Gastrocnemius medialis (tissue), 4 donors: ENCODE measurements at regions not wholly inside any gene's neighbourhood (a gene's known extent, or its start where the extent isn't known, plus 50 kb on each side); places are given as distances from the start of the nearest gene placed in this dataset.

Experiments used
- ATAC-seq, 2 donors: fragments of 150-250 bp; one replicate each; pipeline ENCODE4 v1.9.1; 2016
- DNase-seq, 2 donors: peaks; one replicate each; pipeline ENCODE4 v3.0.0-alpha.2; 2019
- H3K27ac ChIP-seq, 4 donors: fragments of 200-600 bp; sonication (generic); 1 replicate in 1 of 4; 2 replicates in 3 of 4; pipeline ENCODE4 v1.5.1; 2016 to 2018; ENCODE audit warnings: mild to moderate bottlenecking in 2 of 4, moderate library complexity in 1 of 4
- H3K27me3 ChIP-seq, 3 donors: fragments of 200-600 bp; sonication (generic) in 2 of 3; 1 replicate in 1 of 3; 2 replicates in 2 of 3; pipeline versions ENCODE4 v1.5.1 to v1.6.0; 2016 to 2019; ENCODE audit warnings: mild to moderate bottlenecking in 1 of 3, moderate library complexity in 1 of 3
- H3K36me3 ChIP-seq, 2 donors: fragments of 200-600 bp; sonication (generic) in 1 of 2; one replicate each; pipeline ENCODE4 v1.5.1; 2017 to 2018
- H3K4me1 ChIP-seq, 2 donors: fragments of 200-600 bp; sonication (generic) in 1 of 2; one replicate each; pipeline ENCODE4 v1.5.1; 2016 to 2017; ENCODE audit warnings: mild to moderate bottlenecking in 2 of 2
- H3K4me3 ChIP-seq, 4 donors: fragments of 200-600 bp; sonication (generic) in 3 of 4; 1 replicate in 1 of 4; 2 replicates in 3 of 4; pipeline ENCODE4 v1.5.1; 2016 to 2019; ENCODE audit warnings: mild to moderate bottlenecking in 2 of 4
- H3K9me3 ChIP-seq, 3 donors: fragments of 200-600 bp; sonication (generic) in 2 of 3; 1 replicate in 1 of 3; 2 replicates in 2 of 3; pipeline ENCODE4 v1.5.1; 2016 to 2019
- POLR2A ChIP-seq, 2 donors: fragments of 450-650 bp; IDR thresholded peaks; one replicate each; pipeline ENCODE4 v1.6.1; 2017; ENCODE audit warnings: antibody characterized with exemption in 2 of 2, mild to moderate bottlenecking in 2 of 2, moderate library complexity in 2 of 2
- in situ Hi-C, 4 donors: fragments of 200-750 bp; cut with MboI; loops; one replicate each; pipeline versions ENCODE4 v1.15.0 to v1.8.0; 2017; ENCODE audit warnings: low sequenced_read_pairs in 4 of 4
- intact Hi-C: fragments of 100-400 bp; cut with DNase I; formaldehyde crosslinking; loops from one replicate; pipeline ENCODE4 v1.15.1; 2023; ENCODE audit warnings: low total_unique reads
- TF ChIP-seq, protein P1 (sequence below), 5 experiments: fragments of 450-650 bp in 3 of 5; fragments of 200-600 bp in 2 of 5; sonication (generic) in 2 of 5; IDR thresholded peaks in 4 of 5; conservative IDR thresholded peaks in 1 of 5; 1 replicate in 4 of 5; 2 replicates in 1 of 5; pipeline ENCODE4 v1.5.1; 2016 to 2019; ENCODE audit warnings: antibody characterized with exemption in 5 of 5, mild to moderate bottlenecking in 3 of 5, moderate library complexity in 3 of 5

DNA sequence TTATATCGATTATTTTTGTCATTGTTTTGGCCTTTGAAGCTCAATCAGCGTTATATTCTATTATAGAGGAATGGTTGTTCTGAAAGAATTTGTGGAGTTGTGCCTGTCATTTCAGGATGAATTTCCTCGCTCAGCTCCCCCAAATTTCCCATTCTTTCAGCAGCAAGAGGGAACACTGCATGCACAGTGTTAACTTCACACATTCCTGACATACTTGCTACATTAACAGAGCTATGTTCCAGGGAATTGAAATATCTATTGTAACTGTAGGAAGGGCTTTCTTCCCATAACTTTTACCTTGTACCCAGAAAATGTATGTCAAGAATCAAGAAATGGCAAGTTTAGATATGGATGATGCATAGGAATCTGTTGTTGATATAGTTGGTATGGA is 379.0 kb downstream of the LRIG3 start:
- in situ Hi-C loops (loop anchor here (5.0 to 25.0 kb wide), 3 partner anchors 614 to 621 kb away; no protein-coding TSS in a partner anchor), intact Hi-C loops (loop anchor here (10.0 kb wide), 1 partner anchor 196 kb away; no protein-coding TSS in a partner anchor)
- no peaks in the 10 kb centered on the region for H3K27me3 ChIP-seq

DNA sequence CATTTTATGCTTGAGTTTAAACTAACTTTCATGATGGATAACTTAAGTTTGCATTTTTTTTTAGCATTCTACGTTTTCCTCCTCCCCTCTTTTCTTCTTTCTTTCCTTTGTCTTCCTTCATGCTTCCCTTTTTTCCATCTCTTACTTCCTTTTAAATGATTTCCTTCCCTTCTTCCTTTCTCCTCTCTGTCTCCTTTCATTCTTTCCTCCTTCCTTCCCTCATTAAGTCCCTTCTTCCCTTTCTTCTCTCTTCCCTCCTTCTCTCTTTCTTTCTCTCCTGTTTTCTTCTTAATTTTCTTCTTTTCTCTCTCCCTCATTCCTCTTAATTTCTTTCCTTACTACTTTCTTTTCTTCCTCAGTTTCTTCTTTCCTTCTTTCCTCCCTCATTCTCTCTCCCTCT is 376.0 kb downstream of the LRIG3 start:
- no peak for DNase-seq
- no peaks in the 10 kb centered on the region for H3K9me3 ChIP-seq
- no peaks in the 10 kb centered on the region for H3K4me1 ChIP-seq
- no peaks in the 10 kb centered on the region for H3K27me3 ChIP-seq
- no peak overlapping the region for H3K4me3 ChIP-seq
- no peaks in the 10 kb centered on the region for H3K36me3 ChIP-seq
- TF ChIP-seq, protein P1, sequence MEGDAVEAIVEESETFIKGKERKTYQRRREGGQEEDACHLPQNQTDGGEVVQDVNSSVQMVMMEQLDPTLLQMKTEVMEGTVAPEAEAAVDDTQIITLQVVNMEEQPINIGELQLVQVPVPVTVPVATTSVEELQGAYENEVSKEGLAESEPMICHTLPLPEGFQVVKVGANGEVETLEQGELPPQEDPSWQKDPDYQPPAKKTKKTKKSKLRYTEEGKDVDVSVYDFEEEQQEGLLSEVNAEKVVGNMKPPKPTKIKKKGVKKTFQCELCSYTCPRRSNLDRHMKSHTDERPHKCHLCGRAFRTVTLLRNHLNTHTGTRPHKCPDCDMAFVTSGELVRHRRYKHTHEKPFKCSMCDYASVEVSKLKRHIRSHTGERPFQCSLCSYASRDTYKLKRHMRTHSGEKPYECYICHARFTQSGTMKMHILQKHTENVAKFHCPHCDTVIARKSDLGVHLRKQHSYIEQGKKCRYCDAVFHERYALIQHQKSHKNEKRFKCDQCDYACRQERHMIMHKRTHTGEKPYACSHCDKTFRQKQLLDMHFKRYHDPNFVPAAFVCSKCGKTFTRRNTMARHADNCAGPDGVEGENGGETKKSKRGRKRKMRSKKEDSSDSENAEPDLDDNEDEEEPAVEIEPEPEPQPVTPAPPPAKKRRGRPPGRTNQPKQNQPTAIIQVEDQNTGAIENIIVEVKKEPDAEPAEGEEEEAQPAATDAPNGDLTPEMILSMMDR (IDR thresholded peaks at IDR 0.05 in 4 of 5, conservative IDR thresholded peaks at IDR 0.05 in 1 of 5), result no peak
- no peak for TF ChIP-seq POLR2A (IDR thresholded peaks at IDR 0.05)
- H3K27ac ChIP-seq, result no peak overlapping the region
- in situ Hi-C loops, result loop anchor here (5.0 to 25.0 kb wide), 3 partner anchors 611 to 618 kb away; no protein-coding TSS in a partner anchor
- ATAC-seq, result no peak
- intact Hi-C loops, result loop anchor here (10.0 kb wide), 1 partner anchor 199 kb away; no protein-coding TSS in a partner anchor

More for the DNA sequence above, 379.0 kb downstream of the LRIG3 start:
- no peak for TF ChIP-seq POLR2A (IDR thresholded peaks at IDR 0.05)
- TF ChIP-seq, protein P1 (IDR thresholded peaks at IDR 0.05 in 4 of 5, conservative IDR thresholded peaks at IDR 0.05 in 1 of 5), result no peak
- no peak for DNase-seq
- no peaks in the 10 kb centered on the region for H3K36me3 ChIP-seq
- H3K27ac ChIP-seq, result no peak overlapping the region
- no peaks in the 10 kb centered on the region for H3K9me3 ChIP-seq
- no peak overlapping the region for H3K4me3 ChIP-seq
- ATAC-seq, result no peak
- no peaks in the 10 kb centered on the region for H3K4me1 ChIP-seq

DNA sequence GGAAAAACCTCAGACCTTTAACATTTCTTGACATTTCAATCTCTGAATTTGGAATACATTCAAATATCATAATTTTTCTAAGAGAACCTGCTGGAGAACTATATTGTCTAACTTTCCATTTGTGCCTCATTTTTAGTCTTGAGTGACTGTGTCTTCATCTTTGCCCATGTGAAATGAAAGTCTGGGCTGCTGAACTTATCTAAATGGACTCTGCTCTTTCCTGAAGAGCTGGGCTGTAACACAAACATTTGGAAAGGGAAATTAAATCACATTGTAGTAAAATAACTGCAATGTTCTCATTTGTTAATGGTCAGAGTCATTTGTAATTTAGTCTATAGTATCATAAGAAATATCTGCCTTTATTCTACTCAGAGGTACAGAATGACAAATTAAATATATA is 373.1 kb downstream of the LRIG3 start:
- in situ Hi-C loops, result loop anchor here in 3 of 4 donors (10.0 to 25.0 kb wide), 2 partner anchors 608 to 615 kb away; no protein-coding TSS in a partner anchor
- DNase-seq, result no peak
- intact Hi-C loops, result loop anchor here (10.0 kb wide), 1 partner anchor 202 kb away; no protein-coding TSS in a partner anchor
- Histone ChIP-seq H3K27me3 (no peaks in the 10 kb centered on the region), H3K4me1 (no peaks in the 10 kb centered on the region), H3K9me3 (no peaks in the 10 kb centered on the region), H3K36me3 (no peaks in the 10 kb centered on the region), H3K27ac (no peak overlapping the region), H3K4me3 (no peak overlapping the region)
- TF ChIP-seq, protein P1 (IDR thresholded peaks at IDR 0.05 in 4 of 5, conservative IDR thresholded peaks at IDR 0.05 in 1 of 5), result no peak
- TF ChIP-seq POLR2A (IDR thresholded peaks at IDR 0.05), result no peak
- no peak for ATAC-seq

DNA sequence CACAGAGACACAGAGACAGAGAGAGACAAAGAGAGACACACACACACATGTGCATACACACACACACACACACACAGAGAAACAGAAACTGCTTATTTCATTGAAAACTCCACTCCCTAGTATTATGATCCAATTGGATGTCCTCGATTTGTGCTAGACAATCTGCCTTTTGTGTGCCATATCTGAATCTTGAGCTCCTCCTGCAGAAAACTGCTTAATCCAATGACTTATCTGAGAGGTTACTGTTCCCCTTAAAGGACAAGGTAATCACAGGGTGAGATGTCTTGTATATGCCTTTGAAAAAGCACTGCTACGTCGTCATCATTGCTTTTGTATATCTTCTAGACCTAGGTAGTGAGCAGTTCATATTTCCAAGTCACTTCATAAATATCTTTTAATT is 371.5 kb downstream of the LRIG3 start:
- Histone ChIP-seq H3K36me3 (no peaks in the 10 kb centered on the region), H3K27me3 (no peaks in the 10 kb centered on the region), H3K9me3 (no peaks in the 10 kb centered on the region), H3K4me1 (no peaks in the 10 kb centered on the region), H3K27ac (no peak overlapping the region), H3K4me3 (no peak overlapping the region)
- in situ Hi-C loops, result loop anchor here in 3 of 4 donors (10.0 to 25.0 kb wide), 2 partner anchors 606 to 614 kb away; no protein-coding TSS in a partner anchor
- no peak for ATAC-seq
- TF ChIP-seq POLR2A (IDR thresholded peaks at IDR 0.05), result no peak
- TF ChIP-seq, protein P1 (IDR thresholded peaks at IDR 0.05 in 4 of 5, conservative IDR thresholded peaks at IDR 0.05 in 1 of 5), result no peak
- intact Hi-C loops, result loop anchor here (10.0 kb wide), 1 partner anchor 204 kb away; no protein-coding TSS in a partner anchor
- no peak for DNase-seq
